Activated naive CD4-positive, alpha-beta T cell treated with anti-CD3 and anti-CD28 coated beads, Interleukin-2, amount 50 U/mL, for 24 hours (primary cell): ENCODE measurements at regions not wholly inside any gene's neighbourhood (a gene's known extent, or its start where the extent isn't known, plus 50 kb on each side); places are given as distances from the start of the nearest gene placed in this dataset.
A peak's percentile ranks its signal among the peaks of the same experiment; 100 is the strongest.

ENCODE experiments used
- H3K27ac Mint-ChIP-seq: one replicate; pipeline ENCODE4 v1.8.0; 2021; ENCODE audit warnings: mild to moderate bottlenecking, mixed read lengths
- H3K27me3 Mint-ChIP-seq: one replicate; pipeline ENCODE4 v1.8.0; 2021; ENCODE audit warnings: mixed read lengths
- H3K36me3 Mint-ChIP-seq: one replicate; pipeline ENCODE4 v1.8.0; 2021; ENCODE audit warnings: mixed read lengths
- H3K4me1 Mint-ChIP-seq: one replicate; pipeline ENCODE4 v1.8.0; 2021; ENCODE audit warnings: mixed read lengths
- H3K4me3 Mint-ChIP-seq: one replicate; pipeline ENCODE4 v1.8.0; 2021; ENCODE audit warnings: mild to moderate bottlenecking, mixed read lengths
- H3K9me3 Mint-ChIP-seq: one replicate; pipeline ENCODE4 v1.8.0; 2021; ENCODE audit warnings: mixed read lengths

GRCh38 chr9:3773362-3774060, 247.7 kb upstream of the RFX3 start:
- H3K27me3 Mint-ChIP-seq = peaks cover 4% of the 10 kb centered on the region
- H3K4me1 Mint-ChIP-seq = no peaks in the 10 kb centered on the region
- H3K9me3 Mint-ChIP-seq = no peaks in the 10 kb centered on the region

GRCh38 chr9:3769646-3770045, 243.8 kb upstream of the RFX3 start:
- H3K4me3 Mint-ChIP-seq = no peak overlapping the region
- H3K4me1 Mint-ChIP-seq = no peaks in the 10 kb centered on the region
- H3K27me3 Mint-ChIP-seq = peaks cover 7% of the 10 kb centered on the region
- no peaks in the 10 kb centered on the region for H3K9me3 Mint-ChIP-seq
- no peaks in the 10 kb centered on the region for H3K36me3 Mint-ChIP-seq
- no peak overlapping the region for H3K27ac Mint-ChIP-seq

More at GRCh38 chr9:3773362-3774060, 247.7 kb upstream of the RFX3 start:
- Mint-ChIP-seq H3K4me3 (no peak overlapping the region), H3K27ac (no peak overlapping the region), H3K36me3 (no peaks in the 10 kb centered on the region)

GRCh38 chr9:3768712-3769457, 243.1 kb upstream of the RFX3 start:
- no peaks in the 10 kb centered on the region for H3K4me1 Mint-ChIP-seq
- H3K27me3 Mint-ChIP-seq = peaks cover 7% of the 10 kb centered on the region
- H3K9me3 Mint-ChIP-seq = no peaks in the 10 kb centered on the region
- H3K36me3 Mint-ChIP-seq = no peaks in the 10 kb centered on the region
- H3K27ac Mint-ChIP-seq = no peak overlapping the region
- H3K4me3 Mint-ChIP-seq = no peak overlapping the region

- Mint-ChIP-seq H3K4me1 (no peaks in the 10 kb centered on the region), H3K27ac (no peak overlapping the region), H3K4me3 (no peak overlapping the region), H3K27me3 (peaks cover 8% of the 10 kb centered on the region), H3K36me3 (no peaks in the 10 kb centered on the region), H3K9me3 (no peaks in the 10 kb centered on the region)
These were observed 242.5 kb upstream of the RFX3 start for GRCh38 chr9:3768286-3768685.

GRCh38 chr9:3762076-3762475, 236.3 kb upstream of the RFX3 start:
- no peak overlapping the region for H3K4me3 Mint-ChIP-seq
- H3K9me3 Mint-ChIP-seq = no peaks in the 10 kb centered on the region

GRCh38 chr9:3760031-3760430, 234.2 kb upstream of the RFX3 start:
- peaks cover 14% of the 10 kb centered on the region for H3K4me1 Mint-ChIP-seq
- no peaks in the 10 kb centered on the region for H3K9me3 Mint-ChIP-seq
- no peak overlapping the region for H3K4me3 Mint-ChIP-seq
- no peaks in the 10 kb centered on the region for H3K36me3 Mint-ChIP-seq
- H3K27ac Mint-ChIP-seq = no peak overlapping the region
- peaks cover 6% of the 10 kb centered on the region for H3K27me3 Mint-ChIP-seq

More at GRCh38 chr9:3762076-3762475, 236.3 kb upstream of the RFX3 start:
- Mint-ChIP-seq H3K27me3 (peaks cover 10% of the 10 kb centered on the region), H3K36me3 (no peaks in the 10 kb centered on the region), H3K4me1 (peaks cover 14% of the 10 kb centered on the region), H3K27ac (no peak overlapping the region)

GRCh38 chr9:3758816-3759576, 233.2 kb upstream of the RFX3 start:
- peak overlapping the region; percentile 8 for H3K4me3 Mint-ChIP-seq

GRCh38 chr9:3756071-3756470, 230.3 kb upstream of the RFX3 start:
- Mint-ChIP-seq H3K36me3 (no peaks in the 10 kb centered on the region), H3K4me3 (no peak overlapping the region), H3K9me3 (no peaks in the 10 kb centered on the region), H3K27ac (no peak overlapping the region), H3K4me1 (peaks cover 14% of the 10 kb centered on the region), H3K27me3 (peaks cover 4% of the 10 kb centered on the region)

More at GRCh38 chr9:3758816-3759576, 233.2 kb upstream of the RFX3 start:
- H3K27ac Mint-ChIP-seq = no peak overlapping the region
- H3K9me3 Mint-ChIP-seq = no peaks in the 10 kb centered on the region
- H3K4me1 Mint-ChIP-seq = peaks cover 14% of the 10 kb centered on the region
- H3K27me3 Mint-ChIP-seq = peaks cover 6% of the 10 kb centered on the region
- H3K36me3 Mint-ChIP-seq = no peaks in the 10 kb centered on the region

GRCh38 chr9:3751125-3751758, 225.4 kb upstream of the RFX3 start:
- H3K4me3 Mint-ChIP-seq = no peak overlapping the region
- no peak overlapping the region for H3K27ac Mint-ChIP-seq
- no peaks in the 10 kb centered on the region for H3K36me3 Mint-ChIP-seq

GRCh38 chr9:3750321-3750720, 224.5 kb upstream of the RFX3 start:
- Mint-ChIP-seq H3K9me3 (peaks cover 4% of the 10 kb centered on the region), H3K4me1 (peaks cover 20% of the 10 kb centered on the region), H3K4me3 (no peak overlapping the region), H3K27me3 (no peaks in the 10 kb centered on the region), H3K36me3 (peaks cover 3% of the 10 kb centered on the region), H3K27ac (no peak overlapping the region)

More at GRCh38 chr9:3751125-3751758, 225.4 kb upstream of the RFX3 start:
- Mint-ChIP-seq H3K27me3 (no peaks in the 10 kb centered on the region), H3K9me3 (peaks cover under 1% of the 10 kb centered on the region), H3K4me1 (peaks cover 15% of the 10 kb centered on the region)

- H3K36me3 Mint-ChIP-seq = peaks cover 3% of the 10 kb centered on the region
- H3K9me3 Mint-ChIP-seq = peaks cover 4% of the 10 kb centered on the region
- H3K4me3 Mint-ChIP-seq = peak overlapping the region; percentile 72
- H3K27ac Mint-ChIP-seq = peak overlapping the region; percentile 98
- H3K27me3 Mint-ChIP-seq = peaks cover 2% of the 10 kb centered on the region
- peaks cover 25% of the 10 kb centered on the region for H3K4me1 Mint-ChIP-seq
These were observed 220.8 kb upstream of the RFX3 start for GRCh38 chr9:3746296-3747275.

GRCh38 chr9:3743901-3744413, 218.2 kb upstream of the RFX3 start:
- H3K9me3 Mint-ChIP-seq = peaks cover 4% of the 10 kb centered on the region
- peaks cover 2% of the 10 kb centered on the region for H3K27me3 Mint-ChIP-seq
- H3K4me3 Mint-ChIP-seq = no peak overlapping the region
- peaks cover 3% of the 10 kb centered on the region for H3K36me3 Mint-ChIP-seq
- peaks cover 25% of the 10 kb centered on the region for H3K4me1 Mint-ChIP-seq
- H3K27ac Mint-ChIP-seq = no peak overlapping the region

GRCh38 chr9:3742586-3742985, 216.8 kb upstream of the RFX3 start:
- Mint-ChIP-seq H3K4me1 (peaks cover 20% of the 10 kb centered on the region), H3K9me3 (peaks cover 4% of the 10 kb centered on the region), H3K4me3 (no peak overlapping the region), H3K27me3 (peaks cover 2% of the 10 kb centered on the region), H3K27ac (no peak overlapping the region), H3K36me3 (peaks cover 3% of the 10 kb centered on the region)

GRCh38 chr9:3741729-3742128, 215.9 kb upstream of the RFX3 start:
- Mint-ChIP-seq H3K4me3 (no peak overlapping the region), H3K4me1 (peaks cover 15% of the 10 kb centered on the region), H3K36me3 (peaks cover 3% of the 10 kb centered on the region), H3K27me3 (peaks cover 2% of the 10 kb centered on the region), H3K27ac (no peak overlapping the region), H3K9me3 (peaks cover 4% of the 10 kb centered on the region)
